CD8-positive, alpha-beta memory T cell (primary cell): ENCODE measurements at regions not wholly inside any gene's neighbourhood (a gene's known extent, or its start where the extent isn't known, plus 50 kb on each side); places are given as distances from the start of the nearest gene placed in this dataset.

Experiments
- CTCF ChIA-PET: fragments of 350-600 bp; sonication (Branson Sonifier 250); formaldehyde crosslinking; loops from one replicate; lab custom pipeline; 2021; ENCODE audit warnings: antibody characterized with exemption; lab: Charles Lee
- POLR2A ChIA-PET: fragments of 350-600 bp; sonication (Branson Sonifier 250); formaldehyde crosslinking; loops from one replicate; lab custom pipeline; 2021; ENCODE audit warnings: antibody characterized with exemption; lab: Charles Lee
- DNase-seq, 5 donors: peaks; one replicate each; pipeline versions ENCODE4 v3.0.0 to v3.0.0-alpha.2; 2020 to 2022; ENCODE audit warnings: mixed read lengths in 1 of 5
- H3K27ac ChIP-seq: one replicate; pipeline ENCODE4 v1.7.0; 2013; ENCODE audit warnings: low read depth, mild to moderate bottlenecking, low read length, moderate library complexity
- H3K27me3 ChIP-seq: 2 replicates; pipeline ENCODE4 v1.7.0; 2013; ENCODE audit warnings: low read length, mild to moderate bottlenecking; ENCODE audit not compliant: insufficient read depth, poor library complexity, severe bottlenecking
- H3K36me3 ChIP-seq: 2 replicates; pipeline ENCODE4 v1.7.0; 2013; ENCODE audit warnings: mild to moderate bottlenecking, low read length, moderate library complexity; ENCODE audit not compliant: insufficient read depth
- H3K4me1 ChIP-seq: 2 replicates; pipeline ENCODE4 v1.7.0; 2013; ENCODE audit warnings: mild to moderate bottlenecking, low read length, moderate library complexity; ENCODE audit not compliant: insufficient read depth
- H3K4me3 ChIP-seq: 2 replicates; pipeline ENCODE4 v1.7.0; 2013; ENCODE audit warnings: mild to moderate bottlenecking, low read length
- H3K9me3 ChIP-seq: 2 replicates; pipeline ENCODE4 v1.7.0; 2013; ENCODE audit warnings: mild to moderate bottlenecking, low read length
- H3K27ac Mint-ChIP-seq, 8 donors: one replicate each; pipeline ENCODE4 v1.8.0; 2020 to 2021; ENCODE audit warnings: mixed read lengths in 8 of 8, mild to moderate bottlenecking in 6 of 8, inconsistent platforms in 3 of 8, moderate library complexity in 3 of 8
- H3K27me3 Mint-ChIP-seq, 2 donors: one replicate each; pipeline ENCODE4 v1.8.0; 2020 to 2021; ENCODE audit warnings: mixed read lengths in 2 of 2, mild to moderate bottlenecking in 1 of 2, moderate library complexity in 1 of 2
- H3K36me3 Mint-ChIP-seq, 3 donors: one replicate each; pipeline ENCODE4 v1.8.0; 2020 to 2021; ENCODE audit warnings: mixed read lengths in 3 of 3, inconsistent platforms in 1 of 3, mild to moderate bottlenecking in 1 of 3
- H3K4me1 Mint-ChIP-seq, 3 donors: one replicate each; pipeline ENCODE4 v1.8.0; 2020 to 2021; ENCODE audit warnings: mixed read lengths in 3 of 3, inconsistent platforms in 1 of 3, mild to moderate bottlenecking in 1 of 3
- H3K4me3 Mint-ChIP-seq, 7 donors: one replicate each; pipeline ENCODE4 v1.8.0; 2020 to 2021; ENCODE audit warnings: mixed read lengths in 7 of 7, mild to moderate bottlenecking in 6 of 7, moderate library complexity in 4 of 7, inconsistent platforms in 2 of 7
- H3K9me3 Mint-ChIP-seq, 5 donors: one replicate each; pipeline ENCODE4 v1.8.0; 2020 to 2022; ENCODE audit warnings: mixed read lengths in 5 of 5, mild to moderate bottlenecking in 3 of 5, moderate library complexity in 2 of 5, inconsistent platforms in 1 of 5

- Histone ChIP-seq H3K27ac (no peak overlapping the region), H3K4me1 (no peaks in the 10 kb centered on the region), H3K9me3 (no peaks in the 10 kb centered on the region), H3K36me3 (no peaks in the 10 kb centered on the region), H3K4me3 (no peak overlapping the region), H3K27me3 (no peaks in the 10 kb centered on the region)
- Mint-ChIP-seq H3K36me3 (no peaks in the 10 kb centered on the region), H3K9me3 (no peaks in the 10 kb centered on the region), H3K27ac (no peak overlapping the region), H3K4me1 (no peaks in the 10 kb centered on the region), H3K4me3 (no peak overlapping the region), H3K27me3 (peaks cover 11 to 47% of the 10 kb centered on the region in 2 donors)
- POLR2A ChIA-PET: no interaction called here
- DNase-seq: no peak
- CTCF ChIA-PET: interaction anchor here (1.7 kb wide), 1 partner anchor 10 kb away, joined by 4 read pairs; no protein-coding TSS in a partner anchor
Observed at GRCh38 chr1:30603081-30603858, 120.1 kb downstream of the MATN1 start.

GRCh38 chr1:30601316-30602085 is 121.9 kb downstream of the MATN1 start:
- DNase-seq: no peak
- Histone ChIP-seq H3K27ac (no peak overlapping the region), H3K4me1 (no peaks in the 10 kb centered on the region), H3K36me3 (no peaks in the 10 kb centered on the region), H3K4me3 (no peak overlapping the region), H3K9me3 (no peaks in the 10 kb centered on the region), H3K27me3 (no peaks in the 10 kb centered on the region)
- POLR2A ChIA-PET: no interaction called here
- CTCF ChIA-PET: no interaction called here
- Mint-ChIP-seq H3K4me1 (no peaks in the 10 kb centered on the region), H3K36me3 (no peaks in the 10 kb centered on the region), H3K4me3 (no peak overlapping the region), H3K27me3 (peaks cover 11 to 31% of the 10 kb centered on the region in 2 donors), H3K9me3 (no peaks in the 10 kb centered on the region), H3K27ac (no peak overlapping the region)

- H3K9me3 ChIP-seq: no peaks in the 10 kb centered on the region
- no peaks in the 10 kb centered on the region for H3K27me3 ChIP-seq
- ChIA-PET POLR2A (no interaction called here), CTCF (no interaction called here)
- H3K4me1 ChIP-seq: no peaks in the 10 kb centered on the region
- no peak overlapping the region for H3K27ac Mint-ChIP-seq
- H3K4me3 Mint-ChIP-seq: no peak overlapping the region
- no peak overlapping the region for H3K27ac ChIP-seq
- no peak overlapping the region for H3K4me3 ChIP-seq
- peaks cover 11 to 27% of the 10 kb centered on the region in 2 donors for H3K27me3 Mint-ChIP-seq
- no peak for DNase-seq
- no peaks in the 10 kb centered on the region for H3K36me3 Mint-ChIP-seq
- no peaks in the 10 kb centered on the region for H3K9me3 Mint-ChIP-seq
- no peaks in the 10 kb centered on the region for H3K36me3 ChIP-seq
- no peaks in the 10 kb centered on the region for H3K4me1 Mint-ChIP-seq
Observed at GRCh38 chr1:30600706-30601105, 122.7 kb downstream of the MATN1 start.

GRCh38 chr1:30600258-30600657 is 123.1 kb downstream of the MATN1 start:
- ChIA-PET POLR2A (no interaction called here), CTCF (no interaction called here)
- H3K4me3 ChIP-seq: no peak overlapping the region
- no peaks in the 10 kb centered on the region for H3K36me3 Mint-ChIP-seq
- H3K9me3 ChIP-seq: no peaks in the 10 kb centered on the region
- no peaks in the 10 kb centered on the region for H3K4me1 ChIP-seq
- H3K4me3 Mint-ChIP-seq: peak overlapping the region in 1 of 7 donors; percentile 50
- no peak for DNase-seq
- no peaks in the 10 kb centered on the region for H3K4me1 Mint-ChIP-seq
- no peak overlapping the region for H3K27ac ChIP-seq
- H3K27me3 ChIP-seq: peaks cover 4% of the 10 kb centered on the region
- no peaks in the 10 kb centered on the region for H3K9me3 Mint-ChIP-seq
- peaks cover 11 to 24% of the 10 kb centered on the region in 2 donors for H3K27me3 Mint-ChIP-seq
- no peak overlapping the region for H3K27ac Mint-ChIP-seq
- no peaks in the 10 kb centered on the region for H3K36me3 ChIP-seq

- Mint-ChIP-seq H3K27ac (no peak overlapping the region), H3K4me1 (no peaks in the 10 kb centered on the region), H3K36me3 (no peaks in the 10 kb centered on the region), H3K9me3 (no peaks in the 10 kb centered on the region), H3K4me3 (no peak overlapping the region), H3K27me3 (peaks cover 11 to 20% of the 10 kb centered on the region in 2 donors)
- Histone ChIP-seq H3K4me1 (no peaks in the 10 kb centered on the region), H3K4me3 (no peak overlapping the region), H3K27ac (no peak overlapping the region), H3K9me3 (no peaks in the 10 kb centered on the region), H3K36me3 (no peaks in the 10 kb centered on the region), H3K27me3 (peaks cover 4% of the 10 kb centered on the region)
- DNase-seq: no peak
- POLR2A ChIA-PET: no interaction called here
- CTCF ChIA-PET: no interaction called here
Observed at GRCh38 chr1:30599721-30600120, 123.7 kb downstream of the MATN1 start.

GRCh38 chr1:30598571-30599114 is 124.7 kb downstream of the MATN1 start:
- no peak overlapping the region for H3K4me3 ChIP-seq
- no peaks in the 10 kb centered on the region for H3K4me1 Mint-ChIP-seq
- CTCF ChIA-PET: no interaction called here
- H3K36me3 ChIP-seq: no peaks in the 10 kb centered on the region
- no peaks in the 10 kb centered on the region for H3K36me3 Mint-ChIP-seq
- DNase-seq: no peak
- H3K4me1 ChIP-seq: no peaks in the 10 kb centered on the region
- POLR2A ChIA-PET: no interaction called here
- no peak overlapping the region for H3K27ac Mint-ChIP-seq
- no peak overlapping the region for H3K4me3 Mint-ChIP-seq
- no peaks in the 10 kb centered on the region for H3K9me3 Mint-ChIP-seq
- H3K27me3 Mint-ChIP-seq: peaks cover 11 to 24% of the 10 kb centered on the region in 2 donors
- no peak overlapping the region for H3K27ac ChIP-seq
- H3K27me3 ChIP-seq: peaks cover 4% of the 10 kb centered on the region
- H3K9me3 ChIP-seq: no peaks in the 10 kb centered on the region

GRCh38 chr1:30597711-30598110 is 125.7 kb downstream of the MATN1 start:
- H3K4me3 ChIP-seq: no peak overlapping the region
- Mint-ChIP-seq H3K27ac (no peak overlapping the region), H3K27me3 (peaks cover 12 to 31% of the 10 kb centered on the region in 2 donors), H3K4me1 (no peaks in the 10 kb centered on the region), H3K36me3 (no peaks in the 10 kb centered on the region), H3K4me3 (no peak overlapping the region), H3K9me3 (peaks cover 0 to 2% (median 1%) of the 10 kb centered on the region in 5 donors)
- no peaks in the 10 kb centered on the region for H3K9me3 ChIP-seq
- H3K27ac ChIP-seq: no peak overlapping the region
- POLR2A ChIA-PET: no interaction called here
- DNase-seq: no peak
- no peaks in the 10 kb centered on the region for H3K36me3 ChIP-seq
- peaks cover 4% of the 10 kb centered on the region for H3K27me3 ChIP-seq
- CTCF ChIA-PET: no interaction called here
- H3K4me1 ChIP-seq: no peaks in the 10 kb centered on the region

- Mint-ChIP-seq H3K27ac (no peak overlapping the region), H3K9me3 (peaks cover 0 to 7% (median 3%) of the 10 kb centered on the region in 5 donors), H3K4me1 (no peaks in the 10 kb centered on the region), H3K4me3 (no peak overlapping the region), H3K27me3 (peaks cover 15 to 33% of the 10 kb centered on the region in 2 donors), H3K36me3 (no peaks in the 10 kb centered on the region)
- no peaks in the 10 kb centered on the region for H3K9me3 ChIP-seq
- no peak for DNase-seq
- POLR2A ChIA-PET: no interaction called here
- H3K4me3 ChIP-seq: no peak overlapping the region
- no peaks in the 10 kb centered on the region for H3K36me3 ChIP-seq
- peaks cover 4% of the 10 kb centered on the region for H3K27me3 ChIP-seq
- CTCF ChIA-PET: no interaction called here
- H3K4me1 ChIP-seq: no peaks in the 10 kb centered on the region
- H3K27ac ChIP-seq: no peak overlapping the region
Observed at GRCh38 chr1:30596891-30597290, 126.5 kb downstream of the MATN1 start.
